HEK293T (cell line): ENCODE measurements at regions not wholly inside any gene's neighbourhood (a gene's known extent, or its start where the extent isn't known, plus 50 kb on each side); places are given as distances from the start of the nearest gene placed in this dataset.

ENCODE experiments used
- CTCF ChIA-PET: fragments of 350-600 bp; formaldehyde crosslinking; extraction: SDS; loops from one replicate; lab custom pipeline; 2021; ENCODE audit warnings: antibody characterized with exemption, inconsistent platforms; lab: Yijun Ruan, JAX
- POLR2A ChIA-PET: fragments of 350-600 bp; formaldehyde crosslinking; extraction: SDS; loops from one replicate; lab custom pipeline; 2020; ENCODE audit warnings: antibody characterized with exemption, inconsistent platforms; lab: Yijun Ruan, JAX
- DNase-seq: peaks from one replicate; pipeline ENCODE4 v3.0.0; 2012; ENCODE audit warnings: mixed read lengths; ENCODE audit errors: extremely low spot score
- ARNT ChIP-seq: fragments of 450-650 bp; IDR thresholded peaks from 2 replicates; pipeline ENCODE4 v1.6.1; 2017; ENCODE audit warnings: mild to moderate bottlenecking
- BHLHE40 ChIP-seq: fragments of 450-650 bp; IDR thresholded peaks from 2 replicates; pipeline ENCODE4 v1.6.1; 2016; ENCODE audit warnings: mild to moderate bottlenecking, moderate library complexity, borderline replicate concordance
- CTBP1 ChIP-seq: fragments of 450-650 bp; IDR thresholded peaks from 2 replicates; pipeline ENCODE4 v1.6.1; 2016; ENCODE audit warnings: borderline replicate concordance
- ELF4 ChIP-seq: fragments of 450-650 bp; IDR thresholded peaks from 2 replicates; pipeline ENCODE4 v1.6.1; 2017; ENCODE audit warnings: antibody characterized with exemption
- FOXA1 ChIP-seq: fragments of 450-650 bp; IDR thresholded peaks from 2 replicates; pipeline ENCODE4 v1.6.1; 2016; ENCODE audit warnings: mild to moderate bottlenecking
- FOXK2 ChIP-seq: fragments of 450-650 bp; IDR thresholded peaks from 2 replicates; pipeline ENCODE4 v1.6.1; 2016; ENCODE audit warnings: mild to moderate bottlenecking
- FOXM1 ChIP-seq: fragments of 450-650 bp; IDR thresholded peaks from 2 replicates; pipeline ENCODE4 v1.6.1; 2017; ENCODE audit warnings: mild to moderate bottlenecking, borderline replicate concordance
- HDGF ChIP-seq: fragments of 450-650 bp; IDR thresholded peaks from 2 replicates; pipeline ENCODE4 v1.6.1; 2017; ENCODE audit warnings: antibody characterized with exemption, borderline replicate concordance
- L3MBTL2 ChIP-seq: fragments of 450-650 bp; conservative IDR thresholded peaks from 2 replicates; pipeline ENCODE4 v1.6.1; 2016; ENCODE audit warnings: mild to moderate bottlenecking
- LEF1 ChIP-seq: fragments of 450-650 bp; IDR thresholded peaks from 2 replicates; pipeline ENCODE4 v1.6.1; 2017; ENCODE audit warnings: mild to moderate bottlenecking, borderline replicate concordance
- NFRKB ChIP-seq: fragments of 450-650 bp; IDR thresholded peaks from 2 replicates; pipeline ENCODE4 v1.6.1; 2016; ENCODE audit warnings: mild to moderate bottlenecking, moderate library complexity
- PKNOX1 ChIP-seq: fragments of 450-650 bp; IDR thresholded peaks from 2 replicates; pipeline ENCODE4 v1.6.1; 2016
- SP1 ChIP-seq: fragments of 450-650 bp; IDR thresholded peaks from 2 replicates; pipeline ENCODE4 v1.6.1; 2017
- SUZ12 ChIP-seq: fragments of 450-650 bp; IDR thresholded peaks from 2 replicates; pipeline ENCODE4 v1.6.1; 2016; ENCODE audit warnings: mild to moderate bottlenecking
- TARDBP ChIP-seq: fragments of 450-650 bp; IDR thresholded peaks from 2 replicates; pipeline ENCODE4 v1.6.1; 2016
- ZNF384 ChIP-seq: fragments of 450-650 bp; IDR thresholded peaks from 2 replicates; pipeline ENCODE4 v1.6.1; 2016

- POLR2A ChIA-PET, result no interaction called here
- TF ChIP-seq FOXK2, result no peak
- TF ChIP-seq PKNOX1, result no peak
- TF ChIP-seq HDGF, result no peak
- no peak for TF ChIP-seq CTBP1
- no peak for TF ChIP-seq ARNT
- TF ChIP-seq FOXA1, result no peak
- TF ChIP-seq FOXM1, result no peak
- no peak for TF ChIP-seq BHLHE40
- no peak for TF ChIP-seq ZNF384
- TF ChIP-seq SUZ12, result no peak
- TF ChIP-seq SP1, result no peak
- TF ChIP-seq LEF1, result no peak
- CTCF ChIA-PET, result interaction anchor here (1.4 to 3.1 kb wide), 3 partner anchors 8 to 24 kb away, joined by 3 to 13 read pairs (median 5); no protein-coding TSS in a partner anchor
- no peak for DNase-seq
Measured at GRCh38 chr6:159110748-159111147, 58.5 kb upstream of the FNDC1 start.

GRCh38 chr6:159110013-159110412, 59.2 kb upstream of the FNDC1 start:
- peak; percentile 74 for DNase-seq
- POLR2A ChIA-PET, result interaction anchor here (1.3 kb wide), 1 partner anchor 110 kb away, joined by 5 read pairs; the partner anchor contains the start of gene RSPH3
- TF ChIP-seq HDGF (no peak), FOXM1 (no peak), TARDBP (no peak), FOXA1 (no peak), ZNF384 (no peak), ELF4 (no peak), SP1 (no peak), ARNT (no peak), PKNOX1 (no peak), L3MBTL2 (no peak), LEF1 (no peak), CTBP1 (no peak), BHLHE40 (no peak), SUZ12 (no peak)
- CTCF ChIA-PET, result interaction anchor here (0.6 to 3.1 kb wide), 11 partner anchors 9 to 1327 kb away, joined by 3 to 13 read pairs (median 3); no protein-coding TSS in a partner anchor

- POLR2A ChIA-PET, result interaction anchor here (1.3 kb wide), 1 partner anchor 109 kb away, joined by 5 read pairs; the partner anchor contains the start of gene RSPH3
- CTCF ChIA-PET, result interaction anchor here (0.7 to 3.1 kb wide), 8 partner anchors 9 to 69 kb away, joined by 3 to 13 read pairs (median 4); no protein-coding TSS in a partner anchor
- no peak for TF ChIP-seq PKNOX1
- no peak for TF ChIP-seq ARNT
- TF ChIP-seq SUZ12, result no peak
- no peak for TF ChIP-seq BHLHE40
- no peak for DNase-seq
Measured at GRCh38 chr6:159109391-159109790, 59.8 kb upstream of the FNDC1 start.

GRCh38 chr6:159108426-159108985, 60.7 kb upstream of the FNDC1 start:
- no peak for DNase-seq
- CTCF ChIA-PET, result interaction anchor here (1.0 kb wide), 1 partner anchor 26 kb away, joined by 5 read pairs; no protein-coding TSS in a partner anchor
- POLR2A ChIA-PET, result no interaction called here
- TF ChIP-seq L3MBTL2 (no peak), NFRKB (no peak), FOXA1 (no peak), FOXK2 (no peak), FOXM1 (no peak), SUZ12 (no peak), ARNT (no peak), ZNF384 (no peak), PKNOX1 (no peak), HDGF (no peak), TARDBP (no peak), CTBP1 (no peak), LEF1 (no peak), BHLHE40 (no peak), SP1 (no peak), ELF4 (no peak)

- ChIA-PET POLR2A (interaction anchor here (1.2 kb wide), 1 partner anchor 108 kb away, joined by 8 read pairs; the partner anchor contains the start of gene RSPH3), CTCF (interaction anchor here (0.6 to 1.6 kb wide), 4 partner anchors 27 to 656 kb away, joined by 3 to 5 read pairs (median 4); no protein-coding TSS in a partner anchor)
- TF ChIP-seq LEF1 (no peak), TARDBP (no peak), NFRKB (no peak), CTBP1 (no peak), FOXM1 (no peak), SP1 (no peak), ZNF384 (no peak), ARNT (no peak), BHLHE40 (no peak), FOXA1 (no peak), L3MBTL2 (no peak), FOXK2 (no peak), PKNOX1 (no peak), SUZ12 (no peak), ELF4 (no peak), HDGF (no peak)
- DNase-seq, result no peak
Measured at GRCh38 chr6:159107451-159108260, 61.5 kb upstream of the FNDC1 start.
